Esophagus muscularis mucosa (tissue), 4 donors: ENCODE measurements at regions not wholly inside any gene's neighbourhood (a gene's known extent, or its start where the extent isn't known, plus 50 kb on each side); places are given as distances from the start of the nearest gene placed in this dataset.

Experiments used
- EP300 ChIP-seq: sonication (generic); formaldehyde crosslinking; IDR thresholded peaks from one replicate; pipeline ENCODE4 v1.6.1; 2017; ENCODE audit warnings: antibody characterized with exemption
- POLR2A ChIP-seq: fragments of 450-650 bp; IDR thresholded peaks from one replicate; pipeline ENCODE4 v1.6.1; 2017; ENCODE audit warnings: antibody characterized with exemption, moderate library complexity, mild to moderate bottlenecking, low read depth
- POLR2AphosphoS5 ChIP-seq, 2 donors: sonication (generic); formaldehyde crosslinking; IDR thresholded peaks; one replicate each; pipeline ENCODE4 v1.6.1; 2017; ENCODE audit warnings: antibody characterized with exemption in 2 of 2
- TF ChIP-seq, protein P1 (sequence below), 3 experiments: fragments of 200-600 bp in 2 of 3; fragments of 450-650 bp in 1 of 3; sonication (generic) in 2 of 3; IDR thresholded peaks; one replicate each; pipeline ENCODE4 v1.5.1; 2017 to 2019; ENCODE audit warnings: antibody characterized with exemption in 3 of 3, mild to moderate bottlenecking in 2 of 3, moderate library complexity in 1 of 3

DNA sequence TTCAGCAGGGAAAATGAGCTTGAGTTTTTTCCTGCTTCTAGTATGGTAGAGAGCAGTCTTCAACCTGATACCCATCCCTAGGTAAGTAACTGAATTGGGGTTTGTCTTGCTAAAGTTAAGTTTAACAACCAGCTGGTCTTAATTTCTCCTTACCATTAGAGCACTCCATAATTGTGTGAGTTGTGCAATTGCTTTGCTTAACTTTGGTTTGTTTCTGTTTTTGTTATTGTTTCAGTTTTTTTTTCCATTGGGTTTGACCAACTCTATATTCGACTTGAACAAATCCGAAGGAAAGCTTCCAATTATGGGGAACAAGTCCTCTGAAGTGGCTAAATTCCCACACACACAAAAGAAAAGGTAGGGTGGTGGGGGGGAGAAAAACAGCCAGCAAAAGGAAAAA lies 641.1 kb downstream of the PLA2G4A start:
- TF ChIP-seq, protein P1, sequence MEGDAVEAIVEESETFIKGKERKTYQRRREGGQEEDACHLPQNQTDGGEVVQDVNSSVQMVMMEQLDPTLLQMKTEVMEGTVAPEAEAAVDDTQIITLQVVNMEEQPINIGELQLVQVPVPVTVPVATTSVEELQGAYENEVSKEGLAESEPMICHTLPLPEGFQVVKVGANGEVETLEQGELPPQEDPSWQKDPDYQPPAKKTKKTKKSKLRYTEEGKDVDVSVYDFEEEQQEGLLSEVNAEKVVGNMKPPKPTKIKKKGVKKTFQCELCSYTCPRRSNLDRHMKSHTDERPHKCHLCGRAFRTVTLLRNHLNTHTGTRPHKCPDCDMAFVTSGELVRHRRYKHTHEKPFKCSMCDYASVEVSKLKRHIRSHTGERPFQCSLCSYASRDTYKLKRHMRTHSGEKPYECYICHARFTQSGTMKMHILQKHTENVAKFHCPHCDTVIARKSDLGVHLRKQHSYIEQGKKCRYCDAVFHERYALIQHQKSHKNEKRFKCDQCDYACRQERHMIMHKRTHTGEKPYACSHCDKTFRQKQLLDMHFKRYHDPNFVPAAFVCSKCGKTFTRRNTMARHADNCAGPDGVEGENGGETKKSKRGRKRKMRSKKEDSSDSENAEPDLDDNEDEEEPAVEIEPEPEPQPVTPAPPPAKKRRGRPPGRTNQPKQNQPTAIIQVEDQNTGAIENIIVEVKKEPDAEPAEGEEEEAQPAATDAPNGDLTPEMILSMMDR (IDR thresholded peaks at IDR 0.05), result no peak
- TF ChIP-seq POLR2A (no peak), EP300 (no peak), POLR2AphosphoS5 (IDR thresholded peaks at IDR 0.05) (no peak)
